Stimulated activated CD8-positive, alpha-beta memory T cell treated with anti-CD3 and anti-CD28 coated beads, Interleukin-7, amount 100 ng/mL, for 4 hours (primary cell): ENCODE measurements at regions not wholly inside any gene's neighbourhood (a gene's known extent, or its start where the extent isn't known, plus 50 kb on each side); places are given as distances from the start of the nearest gene placed in this dataset.

Experiments used
- DNase-seq, 2 donors: peaks; one replicate each; pipeline ENCODE4 v3.0.0-alpha.2; 2020; ENCODE audit warnings: low read depth in 2 of 2

GRCh38 chr17:22435231-22435974, 743.1 kb downstream of the KCNJ18 start:
- DNase-seq = no peak

- DNase-seq = no peak
Measured at GRCh38 chr17:22441776-22442175, 749.5 kb downstream of the KCNJ18 start.

- no peak for DNase-seq
Measured at GRCh38 chr17:22443061-22443460, 750.7 kb downstream of the KCNJ18 start.

- no peak for DNase-seq
Measured at GRCh38 chr17:22453181-22453580, 760.9 kb downstream of the KCNJ18 start.

GRCh38 chr17:22454070-22454999, 762.0 kb downstream of the KCNJ18 start:
- no peak for DNase-seq

GRCh38 chr17:22459331-22459952, 767.1 kb downstream of the KCNJ18 start:
- DNase-seq = no peak

GRCh38 chr17:22459953-22460350, 767.6 kb downstream of the KCNJ18 start:
- DNase-seq = no peak

GRCh38 chr17:22460461-22461063, 768.2 kb downstream of the KCNJ18 start:
- DNase-seq = no peak

- no peak for DNase-seq
Measured at GRCh38 chr17:22461460-22462145, 769.3 kb downstream of the KCNJ18 start.

GRCh38 chr17:22462461-22462860, 770.1 kb downstream of the KCNJ18 start:
- DNase-seq = no peak

- no peak for DNase-seq
Measured at GRCh38 chr17:22463110-22463850, 771.0 kb downstream of the KCNJ18 start.

- no peak for DNase-seq
Measured at GRCh38 chr17:22464041-22464440, 771.7 kb downstream of the KCNJ18 start.

- no peak for DNase-seq
Measured at GRCh38 chr17:22467720-22468119, 775.4 kb downstream of the KCNJ18 start.

- no peak for DNase-seq
Measured at GRCh38 chr17:22469101-22469880, 777.0 kb downstream of the KCNJ18 start.

GRCh38 chr17:22469941-22470340, 777.6 kb downstream of the KCNJ18 start:
- no peak for DNase-seq

- no peak for DNase-seq
Measured at GRCh38 chr17:22470411-22471175, 778.3 kb downstream of the KCNJ18 start.

- no peak for DNase-seq
Measured at GRCh38 chr17:22484826-22485225, 792.5 kb downstream of the KCNJ18 start.

- DNase-seq = no peak
Measured at GRCh38 chr17:22490399-22490798, 798.1 kb downstream of the KCNJ18 start.

- DNase-seq = no peak
Measured at GRCh38 chr17:22492331-22492730, 800.0 kb downstream of the KCNJ18 start.
